NCI-H146 treated with DMSO at 0.1 percent for 48 hours (cell line): ENCODE measurements at regions not wholly inside any gene's neighbourhood (a gene's known extent, or its start where the extent isn't known, plus 50 kb on each side); places are given as distances from the start of the nearest gene placed in this dataset.

ENCODE experiments used
- DNase-seq: peaks from one replicate; lab custom pipeline; 2025; ENCODE audit not compliant: unreplicated experiment; lab: John Stamatoyannopoulos, UW

DNA sequence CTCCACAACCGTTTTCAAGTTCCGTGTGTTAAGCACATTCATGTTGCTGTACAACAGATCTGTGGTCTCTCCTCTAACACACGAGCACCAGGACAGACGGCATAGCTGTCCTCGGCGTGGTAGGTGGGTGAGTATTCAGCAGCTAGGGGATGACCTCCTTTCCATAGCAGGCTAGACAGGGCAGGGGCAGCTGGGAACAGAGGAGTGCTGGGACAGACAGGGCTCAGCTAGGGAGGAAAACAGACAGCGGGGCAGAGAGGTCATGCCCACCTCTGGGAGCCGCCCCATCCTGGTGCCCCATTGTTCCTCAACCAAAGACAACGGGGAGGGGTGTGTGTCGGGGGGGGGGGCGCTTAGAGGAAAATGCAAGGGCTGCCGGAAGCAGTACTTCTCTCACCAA, 271.5 kb upstream of the FOXQ1 start:
- no peak for DNase-seq

DNA sequence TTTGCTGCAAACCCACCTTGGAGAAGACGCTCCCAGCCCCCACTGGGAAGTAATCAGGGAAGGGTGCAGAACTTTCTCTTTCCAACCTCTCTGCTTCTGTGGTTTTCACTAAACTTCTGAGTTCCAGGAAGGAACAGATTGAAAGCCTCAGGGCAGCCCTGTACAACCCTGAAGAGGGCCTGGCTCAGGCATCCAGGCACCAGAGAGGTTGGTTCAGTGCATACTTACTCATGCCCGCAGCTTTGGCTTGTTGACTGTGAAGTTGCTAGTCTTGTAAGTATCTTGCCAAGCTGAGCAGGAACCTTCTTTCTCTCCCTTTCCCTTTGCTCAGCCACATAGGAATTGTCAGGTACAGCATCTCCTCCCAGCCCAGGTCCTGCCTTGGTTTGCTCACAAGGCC, 272.2 kb upstream of the FOXQ1 start:
- DNase-seq, result no peak

DNA sequence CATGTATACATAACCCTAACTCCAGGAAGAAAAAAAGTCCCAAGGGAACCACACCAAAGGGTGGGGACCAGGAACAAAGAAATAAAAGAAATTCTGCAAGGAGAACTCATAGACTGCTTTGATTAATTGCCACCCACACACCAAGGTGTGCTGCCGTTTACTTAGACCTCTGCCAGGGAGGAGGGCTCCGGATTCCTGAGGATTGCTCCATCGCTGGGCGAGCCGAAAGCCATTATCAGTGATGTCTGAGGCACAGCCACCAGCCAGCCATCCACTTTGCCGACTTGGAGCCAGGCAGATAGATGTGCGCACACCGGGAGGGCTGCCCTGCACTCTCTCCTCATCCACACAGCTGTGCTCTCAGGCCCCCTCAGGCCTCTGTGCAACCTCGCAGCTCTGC, 272.7 kb upstream of the FOXQ1 start:
- no peak for DNase-seq

DNA sequence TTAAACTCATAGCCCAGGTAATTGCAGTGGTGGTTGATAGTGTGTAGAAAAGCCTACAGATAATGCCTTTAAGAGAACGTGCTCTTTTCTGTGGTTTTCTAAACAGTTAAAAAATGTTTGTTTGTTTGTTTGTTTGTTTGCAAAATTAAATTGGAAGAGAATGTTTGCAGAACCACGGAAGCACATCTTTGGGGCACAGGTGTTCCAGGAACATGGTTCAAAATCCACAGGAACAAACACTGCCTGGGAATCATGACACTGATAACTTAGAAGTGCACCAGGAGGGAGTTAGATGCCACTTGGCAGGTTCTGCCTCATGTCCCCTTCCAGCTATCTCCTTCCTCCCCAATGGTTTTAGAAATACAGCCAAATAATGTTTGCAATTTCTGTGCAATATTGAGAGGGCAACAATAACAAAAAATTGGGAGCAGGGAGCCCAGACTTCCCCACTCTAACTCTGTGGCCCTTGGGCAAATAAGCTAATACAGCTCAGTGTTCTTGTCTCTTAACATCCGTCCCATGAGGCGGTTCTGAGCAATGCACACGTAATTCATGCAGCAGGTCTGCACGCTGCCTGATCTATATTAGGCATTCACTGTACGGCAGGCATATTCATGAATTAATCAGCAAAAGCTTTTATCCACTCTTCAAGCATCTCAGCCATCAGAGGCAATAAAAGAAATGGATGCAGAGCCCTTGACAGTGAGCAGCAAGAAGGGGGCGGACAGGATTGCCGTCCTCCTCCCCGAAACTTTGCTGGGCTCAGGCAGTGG, 274.3 kb upstream of the FOXQ1 start:
- no peak for DNase-seq

DNA sequence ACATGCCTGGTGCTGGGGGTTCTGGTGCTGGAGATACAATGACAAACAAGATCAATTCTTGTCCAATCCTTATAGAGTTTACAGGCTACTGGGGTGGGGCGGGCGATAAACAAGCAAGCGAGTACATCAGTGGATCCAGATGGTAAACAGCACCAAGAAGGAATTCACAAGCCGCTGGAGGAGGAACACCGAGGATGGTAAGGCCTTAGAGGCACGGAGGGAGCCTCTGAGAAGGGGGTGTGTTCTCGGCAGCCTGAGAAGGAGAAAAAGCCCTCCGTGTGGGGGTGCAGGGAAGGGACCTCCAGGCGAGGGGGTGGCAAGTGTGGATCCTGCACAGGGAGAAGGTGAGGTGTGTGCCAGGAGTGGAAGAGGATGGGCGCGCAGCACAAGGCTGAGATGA, 276.5 kb upstream of the FOXQ1 start:
- no peak for DNase-seq

DNA sequence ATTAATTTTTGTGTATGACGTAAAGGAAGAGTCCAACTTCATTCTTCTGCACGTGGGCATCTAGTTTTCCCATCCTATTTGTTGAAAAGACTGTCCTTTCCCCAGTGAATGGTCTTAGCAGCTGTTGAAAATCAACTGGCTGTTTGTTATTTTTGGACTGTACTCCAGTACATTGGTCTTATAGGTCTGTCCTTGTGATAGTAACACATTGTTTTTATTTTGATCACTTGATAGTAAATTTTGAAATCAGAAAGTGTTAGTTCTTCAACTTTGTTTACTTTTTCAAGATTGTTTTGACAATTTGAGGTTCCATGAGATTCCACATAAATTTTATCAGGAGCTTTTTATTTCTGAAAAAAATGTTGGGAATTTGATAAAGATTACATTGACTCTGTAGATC, 280.2 kb upstream of the FOXQ1 start:
- DNase-seq, result no peak

DNA sequence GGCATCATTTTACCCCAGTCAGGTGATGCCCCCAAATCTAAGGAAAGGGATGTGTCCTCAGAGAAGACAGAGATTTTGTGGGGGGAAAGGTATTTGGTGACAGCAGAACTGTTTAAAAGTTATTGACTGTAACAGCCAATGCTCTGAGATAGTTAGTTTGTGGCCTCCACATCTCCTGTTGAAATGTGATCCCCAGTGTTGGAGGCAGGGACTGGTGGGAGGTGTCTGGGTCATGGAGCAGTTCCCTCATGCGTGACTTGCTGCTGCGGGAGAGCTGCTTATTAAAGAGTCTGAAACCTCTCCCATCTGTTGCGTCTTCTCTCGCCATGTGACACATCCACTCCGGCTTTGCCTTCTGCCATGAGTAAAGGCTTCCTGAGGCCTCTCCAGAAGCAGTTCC, 282.8 kb upstream of the FOXQ1 start:
- DNase-seq, result no peak

DNA sequence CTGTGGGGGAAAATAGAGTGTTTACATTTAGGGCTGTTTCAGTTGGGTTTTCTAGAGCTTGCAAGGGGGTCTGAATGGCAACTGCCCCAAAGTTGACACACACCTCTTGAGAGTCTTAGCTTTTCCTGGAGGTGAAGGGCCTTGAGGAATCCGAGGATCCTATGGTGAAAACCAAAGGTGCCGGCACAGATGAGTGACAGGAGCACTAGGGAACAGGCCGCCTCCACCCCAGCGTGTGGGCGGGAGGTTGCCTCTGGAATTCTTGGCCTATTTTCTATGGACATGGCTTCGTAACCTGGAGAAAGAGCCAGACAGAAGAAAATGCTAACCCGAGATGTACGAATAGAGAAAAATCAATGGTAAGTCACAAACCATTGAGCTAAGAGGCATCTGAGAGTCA, 283.2 kb upstream of the FOXQ1 start:
- no peak for DNase-seq

DNA sequence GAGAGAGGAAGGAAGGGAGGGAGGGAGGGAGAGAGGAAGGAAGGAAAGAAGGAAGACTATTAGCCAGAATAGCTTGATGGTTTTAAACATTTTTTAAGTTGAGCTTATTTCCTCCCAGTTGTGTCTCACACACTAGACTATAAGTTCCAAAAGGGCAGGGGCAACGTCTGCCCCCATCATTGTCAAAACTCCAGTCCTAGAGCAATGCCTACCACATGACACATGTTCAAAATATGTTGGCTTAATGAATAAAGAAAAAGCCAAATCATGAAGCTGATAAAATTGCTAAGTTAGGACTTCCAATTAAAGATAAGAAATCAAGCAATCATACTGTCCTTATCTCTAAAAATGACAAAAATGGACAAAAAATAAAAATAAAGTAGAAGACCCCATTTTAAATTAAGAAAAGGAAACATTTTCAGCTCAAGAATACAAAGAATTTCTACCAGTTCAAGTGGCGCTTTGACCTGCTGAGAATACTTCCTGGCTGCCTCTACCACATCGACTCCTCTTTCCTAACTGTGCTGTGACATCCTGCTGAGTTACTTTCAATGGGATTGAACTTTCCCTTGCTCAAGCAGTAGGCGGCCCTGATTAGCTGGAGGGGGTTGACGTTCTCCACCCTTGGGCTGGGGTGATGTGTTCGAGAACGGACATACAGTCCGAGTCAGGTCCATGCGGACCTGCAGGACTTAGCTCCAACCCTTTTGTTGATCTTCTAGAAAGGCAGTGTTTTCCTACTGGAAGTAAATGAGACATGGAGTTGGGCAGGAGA, 283.9 kb upstream of the FOXQ1 start:
- DNase-seq, result no peak

DNA sequence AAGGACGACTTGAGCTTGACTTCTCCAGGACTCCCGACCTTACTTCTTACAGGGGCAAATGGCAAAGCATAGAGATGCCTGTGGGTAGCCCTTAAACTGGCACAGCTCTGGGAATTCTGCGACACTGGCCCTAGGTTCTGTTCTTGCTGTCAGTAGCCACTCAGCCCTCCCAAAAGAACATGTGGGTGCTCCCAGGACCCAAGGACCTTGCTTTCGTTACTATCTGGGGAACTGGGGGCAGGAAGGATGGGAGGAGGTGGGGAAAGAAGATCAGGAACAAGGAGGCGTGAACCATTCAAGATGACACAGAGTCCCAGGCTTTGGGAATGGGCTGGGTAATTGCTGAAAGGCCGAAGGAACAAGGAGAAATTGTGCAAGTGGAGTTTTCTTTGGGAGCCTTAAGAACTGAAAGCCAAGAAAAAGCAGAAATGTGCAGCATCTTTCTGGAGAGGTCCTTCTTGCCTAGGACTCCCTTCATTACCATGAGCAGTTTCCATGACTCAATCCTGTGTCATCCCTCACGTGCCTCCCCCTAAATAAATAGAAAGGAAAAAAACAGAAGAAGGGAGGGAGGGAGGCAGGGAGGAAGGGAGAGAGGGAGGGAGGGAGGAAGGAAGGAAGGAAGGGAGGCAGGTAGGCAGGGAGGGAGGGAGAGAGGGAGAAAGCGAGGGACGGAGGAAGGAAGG, 284.6 kb upstream of the FOXQ1 start:
- no peak for DNase-seq

DNA sequence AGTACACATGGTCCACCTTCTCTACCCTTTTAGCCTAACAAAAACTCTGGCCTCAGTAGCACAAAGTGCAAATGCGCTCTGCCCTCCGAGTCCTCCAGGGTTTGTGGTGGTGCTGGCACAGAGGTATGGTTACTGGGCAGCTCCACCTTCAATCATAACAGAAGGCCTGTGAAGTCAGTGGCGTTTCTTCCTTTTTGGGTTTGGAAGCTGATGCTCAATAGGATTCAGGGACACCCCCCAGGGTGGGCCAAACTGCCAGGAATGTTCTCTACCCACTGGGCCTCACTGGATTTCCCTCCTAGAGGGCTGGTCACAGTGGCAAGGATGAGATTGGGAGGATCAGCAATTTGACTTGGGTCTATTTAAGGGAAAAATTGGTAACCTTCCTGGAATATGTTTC, 286.1 kb upstream of the FOXQ1 start:
- DNase-seq, result no peak

DNA sequence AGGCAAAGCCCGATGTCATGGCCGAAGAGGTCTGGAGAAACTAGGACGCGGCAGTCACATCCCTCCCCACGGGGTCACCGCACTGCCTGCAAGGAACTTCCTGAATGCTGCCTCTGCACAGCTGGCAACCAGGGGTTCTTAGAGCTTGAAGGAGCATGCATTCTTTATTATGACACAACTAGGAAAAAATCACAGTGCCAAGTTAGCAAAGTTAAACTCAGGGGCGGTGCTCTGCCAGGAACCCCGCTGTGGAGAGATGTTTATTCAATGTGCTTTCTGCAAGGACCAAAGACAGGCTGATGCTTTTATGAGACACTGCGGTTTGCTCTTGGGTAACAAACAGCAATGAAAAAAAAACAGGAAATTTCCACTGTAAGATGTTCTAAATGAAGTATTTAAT, 287.3 kb upstream of the FOXQ1 start:
- no peak for DNase-seq

DNA sequence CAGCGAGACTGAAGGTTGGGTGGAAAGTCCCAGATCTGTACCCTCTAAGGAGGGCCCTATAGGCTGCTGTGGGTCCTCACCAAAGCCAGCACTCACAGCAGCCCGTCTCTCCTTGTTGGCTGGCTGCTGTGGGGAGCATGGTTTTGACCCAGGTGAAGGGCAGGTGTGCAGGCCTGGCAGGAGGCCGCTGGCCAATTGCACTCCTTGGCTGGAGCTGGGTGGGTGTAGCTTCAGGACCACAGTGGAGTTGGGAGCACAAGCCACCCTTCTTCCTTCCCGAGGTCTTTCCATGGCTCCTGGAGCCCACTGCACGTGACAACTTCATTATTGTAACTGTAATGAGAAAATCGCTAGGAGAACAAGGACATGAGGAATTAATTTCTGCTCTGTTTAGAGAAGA, 287.7 kb upstream of the FOXQ1 start:
- DNase-seq, result no peak

DNA sequence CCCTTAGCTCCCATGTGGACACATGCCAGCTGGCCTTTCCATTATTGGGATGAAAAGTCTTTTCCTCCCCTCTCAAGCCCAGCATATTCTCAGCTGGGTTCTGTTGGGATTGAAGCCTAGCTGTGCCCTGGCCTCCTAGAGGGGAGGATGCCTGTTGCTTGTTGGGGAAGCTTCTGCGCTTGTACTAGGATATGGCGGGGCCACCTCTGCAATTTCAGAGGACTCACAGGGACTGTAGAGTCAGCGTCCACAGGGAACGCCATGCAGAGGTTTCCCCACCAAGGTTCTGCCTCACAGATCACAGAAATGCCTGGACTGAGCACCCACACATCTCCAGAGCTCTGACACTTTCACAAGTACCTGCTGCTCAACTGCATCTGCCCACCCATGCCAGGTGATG, 288.7 kb upstream of the FOXQ1 start:
- no peak for DNase-seq

DNA sequence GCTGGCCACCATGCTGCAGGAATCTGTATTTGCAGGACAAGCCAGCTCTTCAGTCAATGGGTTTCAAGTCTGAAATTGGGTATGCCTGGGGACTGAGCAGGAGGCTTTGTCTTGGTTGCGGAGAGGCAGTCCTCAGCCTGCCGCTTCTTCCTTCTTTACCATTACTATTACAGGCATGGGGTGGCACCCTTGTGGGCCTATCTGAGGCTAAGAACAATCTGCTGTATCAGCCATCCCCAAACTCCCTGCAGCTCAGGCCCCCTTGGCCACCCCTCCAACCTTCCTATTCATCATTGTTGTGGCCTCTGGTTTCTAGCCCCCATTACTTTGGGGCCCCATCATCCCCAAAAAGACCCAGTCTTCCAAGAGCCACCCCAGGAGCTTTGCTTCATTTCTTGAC, 289.2 kb upstream of the FOXQ1 start:
- no peak for DNase-seq

DNA sequence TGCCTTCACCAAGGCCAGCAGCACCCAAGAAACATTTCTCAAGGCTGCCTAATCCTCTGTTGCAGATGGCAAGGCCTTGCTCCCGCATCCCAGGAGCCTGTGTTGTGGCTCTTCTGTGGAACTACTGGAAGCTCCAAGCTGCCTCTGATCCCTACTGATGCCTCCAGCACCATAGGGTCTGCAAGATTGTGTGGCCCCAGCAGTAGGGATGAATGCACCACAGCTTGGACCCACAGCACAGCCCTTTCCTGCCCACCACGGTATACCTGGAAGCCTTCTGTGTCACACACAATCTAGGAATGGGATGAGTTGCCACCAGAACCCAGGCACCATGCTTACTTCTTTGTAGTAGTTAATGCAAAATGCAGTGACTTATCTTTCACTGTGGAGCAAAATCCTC, 291.1 kb upstream of the FOXQ1 start:
- DNase-seq, result no peak

DNA sequence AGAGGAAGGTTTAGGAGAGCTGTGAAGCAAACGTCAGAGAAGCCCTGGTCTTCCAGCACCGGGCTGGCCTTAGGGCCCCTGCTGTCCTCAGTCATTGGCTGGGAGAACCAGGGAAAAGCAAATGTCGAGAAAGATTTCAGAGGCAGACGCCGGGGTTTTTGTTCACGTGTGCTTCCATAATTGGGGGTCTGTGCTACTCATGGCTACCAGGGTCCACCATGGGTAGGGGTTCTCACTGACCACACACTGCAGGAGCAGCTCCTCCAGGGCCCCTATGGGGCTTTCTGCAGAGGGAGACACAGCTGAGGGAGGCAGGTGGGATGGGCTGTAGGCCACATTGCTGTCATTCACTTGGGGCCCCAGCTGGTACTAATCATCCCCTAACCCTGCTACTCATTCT, 291.8 kb upstream of the FOXQ1 start:
- no peak for DNase-seq

DNA sequence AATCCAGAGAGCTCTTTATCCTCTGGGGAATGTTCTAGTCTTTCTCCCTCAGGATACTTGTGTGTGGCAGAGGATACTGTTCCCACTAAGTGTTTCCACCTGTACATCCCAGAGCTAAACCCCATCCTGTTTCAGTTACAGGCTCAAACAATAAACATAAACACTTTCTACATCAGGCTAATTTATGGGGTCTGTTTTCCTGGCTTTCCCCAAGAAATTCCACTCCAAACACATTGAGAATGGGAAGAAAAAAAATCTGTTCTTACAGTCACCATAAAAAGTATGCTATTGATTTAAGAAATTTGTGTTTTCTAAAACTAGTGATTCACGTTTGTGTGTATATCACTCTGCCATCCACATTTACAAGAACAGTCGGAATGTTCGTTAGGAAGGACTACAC, 293.9 kb upstream of the FOXQ1 start:
- DNase-seq, result no peak

DNA sequence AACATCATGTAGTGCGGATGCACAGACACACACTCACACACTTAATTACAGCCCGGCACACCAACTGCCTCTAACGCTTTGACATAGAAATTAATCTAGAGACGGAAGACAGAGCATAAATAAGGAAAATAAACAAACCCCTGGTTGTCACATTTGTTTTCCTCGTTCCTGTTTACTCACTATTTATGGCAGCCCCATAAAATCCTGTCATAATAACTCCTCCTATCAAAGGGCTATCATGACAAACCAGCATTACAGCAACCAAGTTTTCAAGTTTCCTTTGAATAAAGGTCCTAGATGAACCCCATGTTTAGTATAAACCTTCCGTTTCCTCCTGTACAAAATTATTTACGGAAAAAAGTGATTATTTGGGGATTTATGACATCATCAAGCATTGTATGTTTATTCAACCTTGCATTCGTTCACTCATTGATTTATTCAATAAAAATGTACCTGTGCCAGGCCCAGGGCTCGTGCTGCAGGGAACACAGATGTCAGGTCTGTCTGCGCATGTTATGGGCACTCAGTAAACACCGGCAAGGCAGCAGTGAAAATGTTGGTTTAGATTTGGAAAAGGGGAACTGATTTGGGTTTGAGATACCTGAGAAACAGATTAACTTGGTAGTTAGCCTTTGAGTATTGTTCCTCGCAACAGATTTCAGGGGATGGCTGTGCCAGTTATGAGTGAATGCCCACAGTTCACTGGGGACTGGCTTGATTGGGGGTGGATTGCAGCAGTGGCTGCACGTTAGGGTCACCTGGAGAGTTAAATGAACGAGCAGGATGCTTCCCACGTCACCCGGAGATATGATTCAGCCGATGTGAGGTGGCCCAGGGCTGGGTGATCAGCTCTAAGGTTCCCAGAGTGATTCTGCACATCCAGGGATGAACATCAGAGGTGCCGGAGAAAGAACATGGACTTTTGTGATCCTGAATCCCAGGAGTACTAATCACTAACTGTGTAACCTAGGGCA, 295.3 kb upstream of the FOXQ1 start:
- DNase-seq, result no peak

DNA sequence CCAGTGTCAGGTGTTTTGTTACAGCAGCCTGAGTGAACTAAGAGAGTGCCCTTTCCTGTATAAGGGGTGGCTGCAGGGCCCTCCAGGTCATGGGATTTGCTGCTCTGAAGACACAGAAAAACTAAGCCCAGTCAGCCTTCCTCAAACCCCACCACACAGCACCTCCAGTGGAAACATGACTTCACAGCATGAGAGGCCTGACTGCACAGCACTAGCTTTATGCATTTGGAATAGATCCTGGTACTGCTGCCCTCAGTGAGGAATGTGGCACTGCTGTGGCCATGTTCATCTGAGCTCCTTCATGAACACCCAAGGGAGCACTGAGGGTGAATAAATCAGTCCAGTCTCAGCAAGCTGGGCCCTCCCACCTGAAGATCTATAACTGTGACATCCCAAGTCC, 296.1 kb upstream of the FOXQ1 start:
- DNase-seq, result no peak

DNA sequence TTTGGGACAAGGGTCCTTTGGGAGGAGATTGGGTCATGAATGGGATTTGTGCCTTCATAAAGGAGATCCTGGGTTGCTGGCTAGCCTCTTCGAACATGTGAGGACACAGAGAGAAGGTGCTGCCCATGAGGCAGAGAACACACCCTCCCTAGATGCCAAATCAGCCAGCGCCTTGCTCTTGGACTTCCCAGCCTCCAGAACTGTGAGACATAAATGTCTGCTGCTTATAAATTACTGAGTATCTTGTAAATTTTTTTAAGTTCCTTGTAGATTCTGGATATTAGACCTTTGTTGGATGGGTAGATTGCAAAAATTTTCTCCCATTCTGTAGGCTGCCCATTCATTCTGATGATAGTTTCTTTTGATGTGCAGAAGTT, 297.5 kb upstream of the FOXQ1 start:
- no peak for DNase-seq
